Ectodermal cell (in vitro differentiated cells): ENCODE measurements at regions not wholly inside any gene's neighbourhood (a gene's known extent, or its start where the extent isn't known, plus 50 kb on each side); places are given as distances from the start of the nearest gene placed in this dataset.

Source experiments
- H3K27ac ChIP-seq: 2 replicates; pipeline ENCODE4 v1.7.0; 2013; ENCODE audit warnings: mild to moderate bottlenecking, low read depth, low read length; ENCODE audit not compliant: insufficient read depth, poor library complexity, severe bottlenecking
- H3K27me3 ChIP-seq: 2 replicates; pipeline ENCODE4 v1.7.0; 2013; ENCODE audit warnings: mild to moderate bottlenecking, low read length; ENCODE audit not compliant: insufficient read depth, control insufficient read depth, poor library complexity, severe bottlenecking
- H3K36me3 ChIP-seq: one replicate; pipeline ENCODE4 v1.7.0; 2013; ENCODE audit warnings: low read length; ENCODE audit not compliant: control insufficient read depth, insufficient read depth
- H3K4me1 ChIP-seq: one replicate; pipeline ENCODE4 v1.7.0; 2013; ENCODE audit warnings: low read length; ENCODE audit not compliant: control insufficient read depth, insufficient read depth
- H3K4me3 ChIP-seq: 2 replicates; pipeline ENCODE4 v1.7.0; 2013; ENCODE audit warnings: low read depth, low read length, control low read depth; ENCODE audit not compliant: insufficient read depth
- H3K9me3 ChIP-seq: 2 replicates; pipeline ENCODE4 v1.7.0; 2013; ENCODE audit warnings: mild to moderate bottlenecking, low read length, moderate library complexity; ENCODE audit not compliant: control insufficient read depth
- WGBS, 2 experiments: methylation state at CpG; one replicate each; pipeline ENCODE4 v1.1.7; 2013; ENCODE audit warnings: missing lambda C conversion rate in 2 of 2; 5-methylcytosine and 5-hydroxymethylcytosine counted together

- 94 to 95% methylated on average over 8 of the region's 8 CpGs for WGBS, 2 experiments
- Histone ChIP-seq H3K27me3 (no peaks in the 10 kb centered on the region), H3K9me3 (no peaks in the 10 kb centered on the region), H3K27ac (no peak overlapping the region), H3K4me3 (no peak overlapping the region), H3K36me3 (no peaks in the 10 kb centered on the region), H3K4me1 (peaks cover 7% of the 10 kb centered on the region)
Measured at GRCh38 chr3:135811651-135812050, 153.9 kb upstream of the PPP2R3A start.

GRCh38 chr3:135812057-135812456 is 153.5 kb upstream of the PPP2R3A start:
- Histone ChIP-seq H3K27me3 (no peaks in the 10 kb centered on the region), H3K27ac (no peak overlapping the region), H3K9me3 (no peaks in the 10 kb centered on the region), H3K4me1 (peaks cover 5% of the 10 kb centered on the region), H3K4me3 (no peak overlapping the region), H3K36me3 (no peaks in the 10 kb centered on the region)
- WGBS, 2 experiments = 95 to 96% methylated on average over 6 of the region's 7 CpGs

- H3K36me3 ChIP-seq = no peaks in the 10 kb centered on the region
- H3K27ac ChIP-seq = no peak overlapping the region
- H3K4me3 ChIP-seq = no peak overlapping the region
- no peaks in the 10 kb centered on the region for H3K9me3 ChIP-seq
- no peaks in the 10 kb centered on the region for H3K27me3 ChIP-seq
- peaks cover 2% of the 10 kb centered on the region for H3K4me1 ChIP-seq
Measured at GRCh38 chr3:135834465-135834864, 131.1 kb upstream of the PPP2R3A start.

- no peaks in the 10 kb centered on the region for H3K36me3 ChIP-seq
- no peak overlapping the region for H3K27ac ChIP-seq
- no peak overlapping the region for H3K4me3 ChIP-seq
- H3K9me3 ChIP-seq = no peaks in the 10 kb centered on the region
- H3K27me3 ChIP-seq = no peaks in the 10 kb centered on the region
- peaks cover 2% of the 10 kb centered on the region for H3K4me1 ChIP-seq
- WGBS, 2 experiments = 91 to 96% methylated on average over 4 to 5 of the region's 5 CpGs
Measured at GRCh38 chr3:135837977-135838631, 127.4 kb upstream of the PPP2R3A start.

GRCh38 chr3:135840436-135840835 is 125.1 kb upstream of the PPP2R3A start:
- H3K27me3 ChIP-seq = no peaks in the 10 kb centered on the region
- no peaks in the 10 kb centered on the region for H3K36me3 ChIP-seq
- 91 to 93% methylated on average over 1 of the region's 1 CpG for WGBS, 2 experiments
- no peak overlapping the region for H3K4me3 ChIP-seq
- no peak overlapping the region for H3K27ac ChIP-seq
- H3K9me3 ChIP-seq = no peaks in the 10 kb centered on the region
- H3K4me1 ChIP-seq = peaks cover 2% of the 10 kb centered on the region

GRCh38 chr3:135844386-135844785 is 121.1 kb upstream of the PPP2R3A start:
- peaks cover 4% of the 10 kb centered on the region for H3K9me3 ChIP-seq
- no peak overlapping the region for H3K4me3 ChIP-seq
- H3K36me3 ChIP-seq = no peaks in the 10 kb centered on the region
- H3K4me1 ChIP-seq = no peaks in the 10 kb centered on the region
- H3K27ac ChIP-seq = no peak overlapping the region
- no peaks in the 10 kb centered on the region for H3K27me3 ChIP-seq

GRCh38 chr3:135848051-135848450 is 117.5 kb upstream of the PPP2R3A start:
- WGBS, 2 experiments = 88% methylated on average over 1 of the region's 1 CpG; no CpG with 5 or more reads in 1 of the 2 experiments
- Histone ChIP-seq H3K27ac (no peak overlapping the region), H3K4me1 (no peaks in the 10 kb centered on the region), H3K36me3 (no peaks in the 10 kb centered on the region), H3K27me3 (no peaks in the 10 kb centered on the region), H3K9me3 (peaks cover 4% of the 10 kb centered on the region), H3K4me3 (no peak overlapping the region)

- H3K27ac ChIP-seq = no peak overlapping the region
- H3K27me3 ChIP-seq = no peaks in the 10 kb centered on the region
- peaks cover 4% of the 10 kb centered on the region for H3K9me3 ChIP-seq
- no peaks in the 10 kb centered on the region for H3K36me3 ChIP-seq
- H3K4me1 ChIP-seq = no peaks in the 10 kb centered on the region
- H3K4me3 ChIP-seq = no peak overlapping the region
Measured at GRCh38 chr3:135849827-135850226, 115.7 kb upstream of the PPP2R3A start.

- H3K36me3 ChIP-seq = no peaks in the 10 kb centered on the region
- 83 to 91% methylated on average over 3 to 4 of the region's 4 CpGs for WGBS, 2 experiments
- no peaks in the 10 kb centered on the region for H3K27me3 ChIP-seq
- H3K4me1 ChIP-seq = no peaks in the 10 kb centered on the region
- peaks cover 4% of the 10 kb centered on the region for H3K9me3 ChIP-seq
- H3K27ac ChIP-seq = no peak overlapping the region
- H3K4me3 ChIP-seq = no peak overlapping the region
Measured at GRCh38 chr3:135851201-135852081, 114.1 kb upstream of the PPP2R3A start.

- Histone ChIP-seq H3K27ac (no peak overlapping the region), H3K4me3 (no peak overlapping the region), H3K9me3 (no peaks in the 10 kb centered on the region), H3K4me1 (no peaks in the 10 kb centered on the region), H3K36me3 (no peaks in the 10 kb centered on the region), H3K27me3 (no peaks in the 10 kb centered on the region)
- 93 to 100% methylated on average over 2 of the region's 2 CpGs for whole genome bisulfite sequencing, 2 experiments
Measured at GRCh38 chr3:135853981-135854380, 111.5 kb upstream of the PPP2R3A start.
